Stimulated activated CD8-positive, alpha-beta memory T cell treated with anti-CD3 and anti-CD28 coated beads, Interleukin-2, amount 100 ng/mL, for 1 hour (primary cell): ENCODE measurements at regions not wholly inside any gene's neighbourhood (a gene's known extent, or its start where the extent isn't known, plus 50 kb on each side); places are given as distances from the start of the nearest gene placed in this dataset.
"Not testable (repeated sequence)": the region's sequence is repeated elsewhere in the genome, so short reads cannot be mapped to it uniquely, and the experiment has no call there.

Experiments used
- DNase-seq, 2 donors: peaks; one replicate each; pipeline ENCODE4 v3.0.0-alpha.2; 2020; ENCODE audit warnings: low read depth in 2 of 2

DNA sequence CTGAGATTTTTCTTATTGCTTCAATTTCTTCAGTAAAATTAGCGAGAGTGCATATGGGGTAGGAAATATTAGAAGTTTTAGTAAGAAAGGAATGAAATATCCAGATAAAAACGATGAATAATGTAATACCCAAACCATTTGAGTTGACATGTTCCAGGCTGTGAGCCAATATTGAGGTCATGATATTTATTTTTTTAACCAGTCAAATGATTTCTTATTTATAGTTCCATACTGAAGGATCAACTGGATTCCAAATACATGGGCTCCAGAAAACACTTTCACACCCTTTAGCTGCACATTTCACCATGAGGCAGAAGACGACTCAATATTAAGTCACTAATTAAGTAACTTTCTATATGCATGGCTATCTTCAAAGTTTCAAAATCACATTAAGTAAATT lies 312.5 kb downstream of the PPP1R3A start:
- DNase-seq, result no peak

DNA sequence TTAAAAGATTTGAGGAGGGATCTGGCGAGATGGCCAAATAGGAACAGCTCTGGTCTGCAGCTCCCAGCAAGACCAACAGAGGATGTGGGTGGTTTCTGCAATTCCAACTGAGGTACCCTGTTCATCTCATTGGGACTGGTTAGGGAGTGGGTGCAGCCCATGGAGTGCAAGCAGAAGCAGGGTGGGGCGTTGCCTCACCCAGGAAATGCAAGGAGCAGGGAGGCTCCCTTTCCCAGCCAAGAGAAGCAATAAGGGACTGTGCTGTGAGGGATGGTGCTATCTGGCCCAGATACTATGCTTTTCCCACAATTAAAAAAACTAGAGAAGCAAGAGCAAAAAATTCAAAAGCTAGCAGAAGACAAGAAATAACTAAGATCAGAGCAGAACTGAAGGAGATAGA lies 318.4 kb downstream of the PPP1R3A start:
- DNase-seq, result not testable (repeated sequence)

DNA sequence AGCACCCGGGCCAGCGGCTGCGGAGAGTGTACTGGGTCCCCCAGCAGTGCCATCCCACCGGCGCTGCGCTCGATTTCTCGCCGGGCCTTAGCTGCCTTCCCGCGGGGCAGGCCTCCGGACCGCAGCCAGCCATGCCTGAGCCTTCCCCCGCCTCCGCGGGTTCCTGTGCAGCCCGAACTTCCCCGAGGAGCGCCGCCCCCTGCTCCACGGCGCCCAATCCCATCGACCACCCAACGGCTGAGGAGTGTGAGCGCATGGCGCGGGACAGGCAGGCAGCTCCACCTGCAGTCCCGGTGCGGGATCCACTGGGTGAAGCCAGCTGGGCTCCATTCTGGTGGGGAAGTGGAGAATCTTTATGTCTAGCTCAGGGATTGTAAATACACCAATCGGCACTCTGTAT lies 325.4 kb downstream of the PPP1R3A start:
- DNase-seq, result not testable (repeated sequence)

DNA sequence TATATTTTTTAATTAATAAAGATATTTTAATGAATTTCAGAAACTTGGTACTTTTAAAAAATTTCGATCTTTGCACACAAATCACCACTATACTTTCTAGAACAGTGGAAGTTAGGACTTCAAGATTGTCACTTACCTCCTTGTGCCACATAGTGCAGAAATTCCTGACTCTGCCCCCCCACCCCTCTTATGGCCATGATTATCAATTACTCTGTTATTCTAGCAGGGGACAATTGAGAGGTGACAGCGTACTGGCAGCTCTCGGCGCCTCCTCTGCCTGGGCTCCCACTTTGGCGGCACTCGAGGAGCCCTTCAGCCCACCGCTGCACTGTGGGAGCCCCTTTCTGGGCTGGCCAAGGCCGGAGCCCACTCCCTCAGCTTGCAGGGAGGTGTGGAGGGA lies 325.9 kb downstream of the PPP1R3A start:
- not testable (repeated sequence) for DNase-seq

DNA sequence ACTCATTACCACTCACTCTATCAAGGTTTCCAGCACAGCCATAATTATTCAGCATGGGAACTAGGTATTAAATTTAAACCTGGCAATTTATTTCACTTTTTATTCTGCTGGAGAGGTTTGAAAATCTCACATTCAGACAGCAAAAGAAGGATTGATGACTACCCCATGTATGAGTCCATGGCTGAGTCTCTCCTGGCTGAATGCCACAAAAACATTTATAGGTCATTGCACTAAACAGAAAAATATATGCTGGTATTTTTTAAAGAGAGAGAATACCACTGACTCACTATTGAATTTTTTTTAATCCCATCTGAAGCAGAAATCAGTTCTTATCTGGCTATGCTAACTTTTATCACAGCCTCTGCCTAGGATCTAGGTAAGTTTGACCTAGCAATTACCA lies 336.3 kb downstream of the PPP1R3A start:
- DNase-seq, result no peak

DNA sequence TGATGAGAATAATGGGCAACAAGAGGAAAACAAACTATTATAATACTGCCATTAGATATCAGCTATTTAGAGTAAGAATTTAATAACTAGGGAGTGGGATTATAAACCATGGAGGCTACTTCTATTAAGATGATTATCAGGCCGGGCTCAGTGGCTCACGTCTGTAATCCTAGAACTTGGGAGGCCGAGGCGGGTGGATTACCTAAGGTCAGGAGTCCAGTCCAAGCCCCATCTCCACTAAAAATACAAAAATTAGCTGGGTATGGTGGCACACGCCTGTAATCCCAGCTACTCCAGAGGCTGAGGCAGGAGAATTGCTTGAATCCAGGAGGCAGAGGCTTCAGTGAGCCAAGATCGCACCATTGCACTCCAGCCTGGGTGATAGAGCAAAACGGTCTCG lies 355.6 kb downstream of the PPP1R3A start:
- not testable (repeated sequence) for DNase-seq

DNA sequence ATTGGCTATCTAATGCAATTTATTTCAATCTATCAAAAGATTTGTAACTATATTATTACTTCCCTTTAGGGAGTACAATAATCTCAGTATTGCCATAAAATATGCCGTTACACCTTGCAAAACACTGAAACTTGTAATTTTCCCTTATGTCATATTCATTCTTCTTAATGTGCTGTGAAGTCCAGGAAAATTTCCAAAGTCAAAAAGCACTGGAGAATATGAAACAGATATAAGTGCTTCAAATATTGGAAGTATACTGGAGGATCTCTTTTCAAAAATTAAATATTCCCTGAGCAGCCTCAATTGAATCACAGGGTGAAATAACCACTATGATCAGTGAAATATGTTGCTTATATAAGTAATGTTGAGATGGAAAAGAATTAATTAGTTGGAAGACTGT lies 356.0 kb downstream of the PPP1R3A start:
- DNase-seq, result no peak

DNA sequence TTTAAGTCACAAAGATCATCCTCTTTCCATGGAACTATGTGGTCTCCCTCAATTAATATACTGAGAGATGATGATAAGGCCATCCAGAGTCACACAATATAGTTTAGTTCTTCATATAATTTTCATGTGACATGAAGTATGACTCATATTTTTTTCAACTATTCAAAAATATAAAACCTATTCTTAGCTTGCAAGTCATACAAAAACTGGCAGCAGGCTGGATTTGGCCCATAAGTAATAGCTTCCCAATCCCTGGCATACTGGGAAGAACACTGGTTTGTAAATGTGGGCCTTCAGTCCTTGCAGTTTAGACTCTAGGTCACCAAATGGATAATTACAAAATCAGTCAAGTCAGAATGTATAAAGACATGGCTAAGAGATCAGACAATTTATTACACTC lies 356.6 kb downstream of the PPP1R3A start:
- DNase-seq, result no peak

DNA sequence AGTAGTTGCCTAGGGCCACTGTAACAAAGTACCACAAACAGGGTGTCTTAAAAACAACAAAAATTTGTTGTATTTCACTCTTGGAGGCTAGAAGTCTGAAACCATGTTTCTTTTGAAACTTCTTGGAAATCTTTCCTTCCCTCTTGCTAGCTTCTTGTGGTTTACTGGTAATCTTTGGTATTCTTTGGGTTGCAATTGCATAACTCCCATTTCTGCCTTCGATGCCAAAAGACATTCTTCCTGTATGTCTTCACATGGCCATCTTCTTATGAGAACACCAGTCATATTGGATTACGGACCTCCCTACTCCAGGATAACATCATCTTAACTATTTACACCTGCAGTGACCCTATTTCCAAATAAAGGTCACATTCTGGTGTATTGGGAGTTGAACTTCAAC lies 357.4 kb downstream of the PPP1R3A start:
- DNase-seq, result no peak

DNA sequence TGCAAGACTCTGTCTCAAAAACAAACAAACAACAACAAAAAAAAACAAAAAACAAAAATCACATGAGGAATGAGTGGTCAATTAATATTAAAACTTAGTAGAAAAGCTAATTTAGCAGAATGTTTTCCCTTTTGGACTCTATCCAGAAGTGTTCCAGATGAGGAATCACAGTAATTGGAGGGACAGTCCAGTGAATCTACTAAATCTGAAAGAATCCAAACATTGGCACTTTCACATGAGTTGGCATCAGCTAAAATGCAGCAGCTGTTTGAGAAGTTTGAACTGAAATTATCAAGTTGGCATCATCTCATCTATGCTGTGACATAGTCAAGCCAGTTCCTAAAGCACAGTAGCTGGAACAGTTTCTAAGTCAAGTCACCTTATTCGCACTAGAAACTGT lies 367.8 kb downstream of the PPP1R3A start:
- DNase-seq, result no peak

DNA sequence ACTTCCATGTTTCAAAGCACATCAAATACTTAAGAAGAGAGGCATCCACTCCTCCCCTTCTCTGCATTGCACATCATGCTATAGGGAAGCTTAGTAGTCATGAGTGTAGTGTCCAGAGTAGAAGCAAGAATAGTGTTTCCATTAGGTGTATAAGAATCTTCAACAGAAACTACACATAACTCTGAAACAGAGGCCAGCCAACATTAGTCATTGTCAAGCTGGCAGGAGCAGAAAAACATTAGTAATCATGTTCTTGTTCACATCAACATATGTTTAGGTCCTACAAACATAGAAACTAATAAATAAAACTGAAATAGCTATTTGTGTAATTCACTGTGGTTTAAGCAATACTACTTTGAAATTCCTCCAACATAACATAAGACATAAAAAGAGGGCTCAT lies 370.2 kb downstream of the PPP1R3A start:
- DNase-seq, result no peak

DNA sequence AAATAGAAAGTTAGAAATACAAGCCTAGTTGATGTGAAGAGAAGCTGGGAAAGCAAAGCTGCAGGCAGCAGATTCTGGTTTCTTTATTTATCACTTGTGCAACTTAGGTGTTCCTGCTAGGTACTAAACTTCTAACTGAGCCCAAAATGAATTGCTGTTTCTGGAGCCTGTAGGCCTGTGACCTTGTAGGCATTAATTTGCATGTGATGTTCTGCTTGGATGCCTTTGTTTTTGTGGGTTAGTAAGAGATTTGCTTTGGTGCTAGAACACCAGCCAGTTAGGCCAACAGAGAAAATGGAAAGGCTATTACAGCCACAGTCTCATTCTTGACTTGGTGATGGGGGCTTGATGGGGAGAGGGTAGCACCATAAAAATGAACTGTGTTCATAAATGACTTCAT lies 370.7 kb downstream of the PPP1R3A start:
- no peak for DNase-seq

DNA sequence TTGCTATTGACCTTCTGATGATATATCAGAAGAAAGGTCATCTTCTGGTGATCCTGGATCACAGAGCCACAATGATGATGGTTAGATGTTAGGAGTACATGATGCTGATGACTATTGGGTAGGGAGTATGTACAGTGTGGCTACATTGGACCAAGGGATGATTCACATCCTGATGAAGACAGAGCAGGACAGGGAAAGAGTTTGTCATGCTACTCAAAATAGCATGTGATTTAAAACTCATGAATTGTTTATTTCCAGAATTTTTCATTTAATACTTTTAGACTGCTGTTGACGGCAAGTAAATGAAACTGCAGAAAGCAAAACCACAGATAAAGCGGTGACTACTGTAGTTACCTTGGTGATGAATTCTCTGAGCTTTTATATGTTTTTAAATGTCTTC lies 397.3 kb downstream of the PPP1R3A start:
- no peak for DNase-seq

DNA sequence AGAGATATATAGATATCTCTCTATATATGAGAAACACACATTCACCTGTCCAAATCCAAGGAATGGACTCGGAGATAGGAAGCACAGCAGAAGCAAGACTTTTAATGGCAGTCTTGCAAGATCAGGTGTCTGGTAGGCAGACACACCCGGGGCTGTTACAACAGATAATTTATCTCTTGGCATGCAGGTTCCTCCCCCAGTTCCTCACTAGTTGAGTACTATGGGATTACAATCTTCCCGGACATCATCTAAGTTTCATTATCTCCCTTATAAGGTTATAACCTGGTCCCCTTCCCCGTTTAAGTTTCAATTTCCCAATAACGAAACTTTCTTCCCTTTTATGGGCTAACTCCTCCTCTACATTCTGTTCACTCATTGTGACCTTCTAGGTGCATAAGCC lies 399.3 kb downstream of the PPP1R3A start:
- no peak for DNase-seq

DNA sequence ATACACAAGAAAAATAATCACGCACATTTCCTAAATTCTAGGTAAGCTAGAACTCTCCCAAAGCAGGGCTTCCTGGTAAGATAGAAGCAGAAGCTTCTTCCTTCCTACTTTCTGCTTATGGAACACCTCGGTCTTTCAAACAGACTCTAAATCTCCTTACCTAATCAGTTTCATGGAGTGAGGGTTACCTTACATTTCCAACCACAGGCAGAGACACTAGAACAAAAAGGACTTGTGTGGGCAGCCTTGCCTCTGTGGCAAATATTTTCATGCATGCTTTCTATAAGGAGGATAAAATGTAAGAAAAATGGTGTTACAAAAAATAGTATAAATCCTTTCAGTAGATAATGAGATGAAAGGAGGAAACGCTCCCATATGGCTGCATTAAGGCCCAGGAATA lies 386.3 kb upstream of the SMIM30 start:
- DNase-seq, result no peak

DNA sequence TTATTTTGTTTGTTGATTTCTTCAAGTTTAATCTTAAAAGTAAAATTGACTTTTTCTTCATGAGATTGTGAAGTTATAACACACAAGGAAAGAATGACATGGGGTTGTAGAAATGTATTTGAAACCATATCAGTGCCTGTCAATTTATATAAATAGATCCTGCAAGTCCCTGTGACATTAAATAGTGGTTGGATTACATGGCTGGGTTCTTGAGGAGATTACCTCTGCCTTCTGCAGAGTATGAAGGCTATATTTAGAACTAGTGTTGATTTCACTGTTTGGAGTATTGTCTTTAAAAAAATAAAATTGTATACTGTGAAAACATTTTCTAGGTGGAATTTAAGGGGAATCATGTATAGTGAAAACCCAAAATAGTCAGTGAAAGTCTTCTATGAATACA lies 385.8 kb upstream of the SMIM30 start:
- DNase-seq, result no peak

DNA sequence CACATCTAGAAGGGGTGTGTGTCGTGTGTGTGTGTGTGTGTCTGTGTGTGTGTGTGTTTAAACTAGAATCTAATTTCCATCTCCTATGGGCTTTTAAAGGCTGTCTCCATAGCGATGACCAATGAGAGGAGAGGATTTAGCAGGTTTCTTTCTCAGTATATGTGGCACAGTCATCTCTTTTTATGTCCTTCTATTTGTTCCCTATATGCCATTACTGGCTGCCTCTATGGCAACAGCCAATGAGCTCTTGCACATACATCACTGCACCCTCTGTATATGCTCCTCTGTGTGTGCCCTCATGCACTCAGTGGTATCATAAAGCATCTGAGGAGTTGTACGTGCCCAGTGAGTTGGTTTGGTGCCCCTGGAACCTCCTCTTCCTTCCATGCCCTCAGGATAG lies 378.2 kb upstream of the SMIM30 start:
- not testable (repeated sequence) for DNase-seq

DNA sequence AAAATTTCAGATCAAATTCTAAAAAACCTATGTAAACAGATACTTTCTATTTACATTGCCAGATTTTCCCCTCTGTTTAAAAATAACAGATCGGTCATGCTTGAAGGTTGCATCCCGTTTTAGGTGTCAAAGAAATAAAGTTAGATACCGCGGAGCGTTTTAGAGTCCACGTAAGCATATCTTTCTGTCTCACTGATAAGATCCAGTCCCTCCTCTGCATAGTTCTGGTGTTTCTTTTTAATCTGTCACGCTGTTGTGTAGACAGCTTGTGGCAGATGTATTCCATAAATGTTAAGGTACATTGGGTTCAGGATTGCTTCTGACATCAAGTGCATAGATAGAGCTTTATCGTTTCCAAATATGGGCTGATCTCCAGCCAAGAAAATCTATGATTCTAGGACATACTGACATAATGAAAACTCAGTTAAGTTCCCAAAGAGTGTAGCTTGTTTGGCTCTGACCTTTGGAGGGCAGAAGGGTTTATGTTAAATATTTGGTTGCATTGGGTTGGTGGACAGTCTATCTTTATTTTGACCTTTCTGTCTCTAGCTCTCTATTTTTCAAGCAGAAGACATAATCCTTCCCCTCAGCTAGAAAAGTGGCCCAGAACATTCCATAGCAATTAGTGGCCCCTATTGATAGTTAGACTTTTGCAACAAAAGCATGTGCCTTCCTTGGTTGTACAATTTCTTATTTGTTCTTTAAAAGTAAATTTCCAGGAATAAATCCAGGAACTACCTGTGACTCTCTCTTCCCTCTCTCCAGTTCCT lies 376.6 kb upstream of the SMIM30 start:
- not testable (repeated sequence) for DNase-seq

DNA sequence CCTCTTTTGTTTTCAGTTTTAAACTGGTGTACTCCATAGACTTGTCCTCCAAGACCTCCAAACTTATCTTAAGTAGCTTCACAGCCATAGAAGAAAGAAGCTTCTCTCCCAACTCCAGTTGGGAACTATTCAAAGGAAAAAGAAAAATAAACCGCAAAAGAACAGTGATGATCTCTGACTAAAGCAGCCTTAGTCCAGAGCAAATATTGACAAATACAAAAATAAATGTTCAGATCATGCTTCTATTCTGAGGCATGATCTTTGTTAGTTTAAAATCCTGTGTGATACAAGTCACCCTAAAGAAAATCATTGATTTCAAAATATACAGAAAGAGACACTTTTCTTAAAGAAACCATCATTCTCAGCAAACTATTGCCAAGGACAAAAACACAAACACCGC lies 373.0 kb upstream of the SMIM30 start:
- no peak for DNase-seq

DNA sequence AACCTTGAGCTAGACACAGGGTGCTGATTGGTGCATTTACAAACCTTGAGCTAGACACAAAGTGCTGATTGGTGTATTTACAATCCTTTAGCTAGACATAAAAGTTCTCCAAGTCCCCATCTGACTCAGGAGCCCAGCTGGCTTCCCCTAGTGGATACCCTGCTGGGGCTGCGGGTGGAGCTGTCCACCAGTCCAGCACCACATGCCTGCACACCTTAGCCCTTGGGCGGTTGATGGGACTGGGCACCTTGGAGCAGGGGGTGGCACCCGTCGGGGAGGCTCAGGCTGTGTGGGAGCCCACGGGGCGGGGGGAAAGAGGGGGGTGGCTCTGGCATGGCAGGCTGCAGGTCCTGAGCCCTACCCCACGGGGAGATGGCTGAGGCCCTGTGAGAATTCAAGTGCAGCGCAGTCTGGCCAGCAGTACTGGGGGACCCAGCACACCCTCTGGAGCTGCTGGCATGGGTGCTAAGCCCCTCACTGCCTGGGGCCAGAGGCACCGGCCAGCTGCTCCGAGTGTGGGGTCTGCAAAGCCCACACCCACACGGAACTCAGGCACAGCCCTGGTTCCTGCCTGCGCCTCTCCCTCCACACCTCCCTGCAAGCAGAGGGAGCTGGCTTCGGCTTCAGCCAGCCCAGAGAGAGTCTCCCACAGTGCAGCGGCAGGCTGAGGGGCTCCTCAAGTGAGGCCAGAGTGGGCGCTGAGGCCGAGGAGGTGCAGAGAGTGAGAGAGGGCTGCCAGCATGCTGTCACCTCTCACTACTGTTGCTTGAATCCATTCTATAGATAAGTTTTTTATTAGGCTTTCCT lies 369.8 kb upstream of the SMIM30 start:
- no peak for DNase-seq

DNA sequence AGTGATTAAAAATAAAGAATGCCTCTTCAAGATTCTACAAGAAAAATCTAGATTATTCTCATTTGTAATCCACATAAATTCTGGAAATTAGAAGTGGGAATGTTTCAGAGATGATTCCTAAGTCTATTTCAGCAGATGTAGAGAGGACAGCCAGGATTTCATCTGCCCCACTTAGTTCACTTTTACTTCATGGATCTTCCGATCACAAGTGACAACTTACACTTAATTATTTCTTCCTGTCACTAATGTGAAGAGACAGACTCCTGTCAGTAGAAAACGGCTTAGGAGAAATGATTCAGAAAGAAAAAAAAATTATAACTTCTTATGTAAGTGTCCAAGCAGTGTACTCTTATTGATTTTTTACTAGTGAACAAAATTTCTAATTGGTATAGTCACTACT lies 368.2 kb upstream of the SMIM30 start:
- no peak for DNase-seq

DNA sequence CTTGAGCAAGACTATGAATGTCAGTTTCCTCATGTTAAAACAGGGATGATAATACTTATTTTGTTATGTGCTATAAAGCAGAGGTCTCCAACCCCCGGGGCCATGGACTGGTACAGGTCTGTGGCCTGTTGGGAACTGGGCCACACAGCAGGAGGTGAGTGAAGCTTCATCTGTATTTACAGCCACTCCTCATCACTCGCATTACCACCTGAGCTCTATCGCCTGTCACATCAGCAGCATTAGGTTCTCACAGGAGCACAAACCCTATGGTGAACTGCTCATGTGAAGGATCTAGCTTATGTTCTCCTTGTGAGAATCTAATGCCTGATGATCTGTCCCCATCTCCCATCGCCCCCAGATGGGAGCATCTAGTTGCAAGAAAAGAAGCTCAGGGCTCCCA lies 365.3 kb upstream of the SMIM30 start:
- DNase-seq, result no peak

DNA sequence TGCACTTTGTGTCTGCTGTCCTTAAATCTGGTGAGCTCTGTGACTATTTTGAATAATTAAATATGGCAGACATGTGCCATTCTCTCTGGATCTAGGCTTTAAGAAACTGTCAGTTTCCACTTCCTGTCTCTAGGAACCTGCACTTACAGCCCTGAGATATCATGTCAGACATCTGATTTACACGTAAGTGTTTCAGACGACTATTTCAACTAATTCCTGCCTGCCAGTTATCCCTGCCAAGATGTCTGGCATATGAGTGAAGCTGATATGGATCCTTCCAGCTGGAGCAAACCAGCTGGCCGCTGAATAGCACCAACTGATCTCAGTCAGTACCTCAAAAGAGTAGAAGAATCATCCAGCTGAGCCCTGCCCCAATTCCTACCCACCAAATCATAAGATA lies 362.2 kb upstream of the SMIM30 start:
- DNase-seq, result no peak
